ENCODE measurements at regions not wholly inside any gene's neighbourhood (a gene's known extent, or its start where the extent isn't known, plus 50 kb on each side); places are given as distances from the start of the nearest gene placed in this dataset.

GRCh38 chr5:117487556-117487955 is 912.9 kb upstream of the SEMA6A start:
- WGBS (ENCODE audit: insufficient coverage, insufficient replicate concordance, low lambda C conversion rate, missing lambda C conversion rate): under 1% methylated on average over 4 of the region's 4 CpGs
- Histone ChIP-seq H3K79me2 (ENCODE audit: control insufficient read depth, insufficient read depth, low read length) (no peaks in the 10 kb centered on the region), H3K9me3 (replicated peaks; ENCODE audit: control insufficient read depth, insufficient read depth, low read length) (no peaks in the 10 kb centered on the region), H3K36me3 (ENCODE audit: control insufficient read depth in 2 of 2, insufficient read depth in 2 of 2, low read length in 1 of 2) (no peaks in the 10 kb centered on the region), H3K9ac (ENCODE audit: control insufficient read depth, insufficient read depth, low read length) (no peak overlapping the region), H3K27ac (ENCODE audit: control insufficient read depth, insufficient read depth) (no peak overlapping the region), H3K4me1 (ENCODE audit: control insufficient read depth, insufficient read depth, low read length) (no peaks in the 10 kb centered on the region), H3K4me2 (ENCODE audit: control insufficient read depth, insufficient read depth) (no peak overlapping the region), H3K27me3 (replicated peaks in 1 of 2; ENCODE audit: control insufficient read depth in 2 of 2, insufficient read depth in 2 of 2, low read length in 1 of 2) (no peaks in the 10 kb centered on the region), H2AFZ (ENCODE audit: control insufficient read depth, low read depth, low read length) (no peak overlapping the region), H4K20me1 (ENCODE audit: control insufficient read depth, insufficient read depth) (no peaks in the 10 kb centered on the region), H3K4me3 (no peak overlapping the region)
- no peak for FAIRE-seq
- no peak for DNase-seq (ENCODE audit: low read depth, low spot score)
- ChIA-PET RAD21 (ENCODE audit: unreplicated experiment) (no interaction called here), CTCF (no interaction called here), POLR2A (no interaction called here), SMC1A (ENCODE audit: uncharacterized antibody, unreplicated experiment) (no interaction called here)
- TF ChIP-seq CUX1 (IDR thresholded peaks at IDR 0.05; ENCODE audit: insufficient replicate concordance, low read depth, low read length) (no peak), CEBPB (IDR thresholded peaks at IDR 0.05; ENCODE audit: borderline replicate concordance in 1 of 2, low read depth in 2 of 2, low read length in 2 of 2) (no peak), ZNF687 (IDR thresholded peaks at IDR 0.05) (no peak), RCOR1 (conservative IDR thresholded peaks at IDR 0.05; ENCODE audit: low read depth, low read length) (no peak), ATF7 (IDR thresholded peaks at IDR 0.05; ENCODE audit: low read depth) (no peak), SUPT20H (IDR thresholded peaks at IDR 0.05; ENCODE audit: borderline replicate concordance, control insufficient read depth, low read depth, low read length) (no peak)
- intact Hi-C loops (cut with micrococcal nuclease; ENCODE audit: unreplicated experiment): no loop called here
- BruUV-seq (replicated peaks): no TSS peak
- no peak for ATAC-seq
- in situ Hi-C loops (cut with MboI): no loop called here

All from GM12878 (cell line).